Calu3 (cell line): ENCODE measurements at regions not wholly inside any gene's neighbourhood (a gene's known extent, or its start where the extent isn't known, plus 50 kb on each side); places are given as distances from the start of the nearest gene placed in this dataset.

Source experiments
- BruUV-seq: library from RNA; stranded (reverse); fragments of 400-500 nt; replicated peaks from 2 replicates; lab custom pipeline; 2021; lab: Mats Ljungman, UMichigan
- CTCF ChIA-PET: fragments of 300-600 bp; sonication (Branson Sonifier 250); formaldehyde crosslinking; loops from one replicate; lab custom pipeline; 2022; ENCODE audit warnings: antibody characterized with exemption; lab: Charles Lee
- DNase-seq: peaks from one replicate; pipeline ENCODE4 v3.0.0; 2022
- H3K27ac Mint-ChIP-seq: one replicate; pipeline ENCODE4 v1.8.0; 2022; ENCODE audit warnings: mixed read lengths; ENCODE audit not compliant: unreplicated experiment
- H3K27me3 Mint-ChIP-seq: one replicate; pipeline ENCODE4 v1.8.0; 2022; ENCODE audit warnings: mixed read lengths; ENCODE audit not compliant: unreplicated experiment
- H3K36me3 Mint-ChIP-seq: one replicate; pipeline ENCODE4 v1.8.0; 2022; ENCODE audit warnings: mild to moderate bottlenecking, moderate library complexity, mixed read lengths; ENCODE audit not compliant: insufficient read depth, unreplicated experiment
- H3K4me1 Mint-ChIP-seq: one replicate; pipeline ENCODE4 v1.8.0; 2022; ENCODE audit warnings: mild to moderate bottlenecking, low read depth, mixed read lengths; ENCODE audit not compliant: unreplicated experiment
- H3K4me3 Mint-ChIP-seq: one replicate; pipeline ENCODE4 v1.8.0; 2022; ENCODE audit warnings: mild to moderate bottlenecking, low read depth, moderate library complexity, mixed read lengths; ENCODE audit not compliant: unreplicated experiment
- H3K9me3 Mint-ChIP-seq: one replicate; pipeline ENCODE4 v1.8.0; 2022; ENCODE audit warnings: low read depth, mixed read lengths; ENCODE audit not compliant: unreplicated experiment
- intact Hi-C: fragments of 100-400 bp; cut with micrococcal nuclease; formaldehyde crosslinking; loops from one replicate; pipeline ENCODE4 v1.10.0; 2022; ENCODE audit not compliant: unreplicated experiment
- TF ChIP-seq, protein P1 (sequence below): fragments of 200-600 bp; IDR thresholded peaks from one replicate; pipeline ENCODE4 v1.8.0; 2022; ENCODE audit warnings: antibody characterized with exemption; ENCODE audit not compliant: unreplicated experiment

DNA sequence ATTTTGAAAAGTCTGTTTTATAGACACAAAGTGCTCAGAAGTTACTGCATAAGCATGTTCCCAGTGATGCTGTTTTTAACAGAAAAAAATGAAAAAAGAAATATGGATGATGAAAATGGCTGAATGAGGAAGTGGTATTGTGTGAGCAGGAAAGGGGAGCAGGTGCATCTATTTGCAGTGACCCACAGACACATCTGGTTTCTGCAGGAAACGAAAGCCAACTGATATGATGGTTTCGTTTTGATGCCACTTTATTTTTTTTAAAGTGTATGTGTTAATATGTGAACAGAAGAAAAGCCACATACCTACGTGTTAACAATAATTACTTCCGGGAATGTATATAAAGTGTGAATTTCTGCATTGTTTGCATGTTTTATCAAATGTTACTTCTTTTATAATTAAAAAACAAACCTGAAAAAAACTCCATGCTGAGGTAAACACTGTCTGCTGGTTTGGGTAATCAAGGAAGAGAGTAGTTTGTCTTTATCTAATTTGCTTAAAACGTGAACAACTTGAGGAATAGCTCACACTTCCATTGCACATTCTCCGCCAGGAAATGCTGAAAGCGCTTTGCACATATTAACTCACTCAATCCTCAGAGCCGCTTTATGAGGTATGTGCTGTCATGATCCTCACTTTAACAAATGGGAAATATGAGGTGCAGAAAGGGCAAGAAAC is 1335.9 kb downstream of the TBC1D22A start:
- H3K27ac Mint-ChIP-seq, result no peak overlapping the region
- H3K4me3 Mint-ChIP-seq, result no peak overlapping the region
- TF ChIP-seq, protein P1, sequence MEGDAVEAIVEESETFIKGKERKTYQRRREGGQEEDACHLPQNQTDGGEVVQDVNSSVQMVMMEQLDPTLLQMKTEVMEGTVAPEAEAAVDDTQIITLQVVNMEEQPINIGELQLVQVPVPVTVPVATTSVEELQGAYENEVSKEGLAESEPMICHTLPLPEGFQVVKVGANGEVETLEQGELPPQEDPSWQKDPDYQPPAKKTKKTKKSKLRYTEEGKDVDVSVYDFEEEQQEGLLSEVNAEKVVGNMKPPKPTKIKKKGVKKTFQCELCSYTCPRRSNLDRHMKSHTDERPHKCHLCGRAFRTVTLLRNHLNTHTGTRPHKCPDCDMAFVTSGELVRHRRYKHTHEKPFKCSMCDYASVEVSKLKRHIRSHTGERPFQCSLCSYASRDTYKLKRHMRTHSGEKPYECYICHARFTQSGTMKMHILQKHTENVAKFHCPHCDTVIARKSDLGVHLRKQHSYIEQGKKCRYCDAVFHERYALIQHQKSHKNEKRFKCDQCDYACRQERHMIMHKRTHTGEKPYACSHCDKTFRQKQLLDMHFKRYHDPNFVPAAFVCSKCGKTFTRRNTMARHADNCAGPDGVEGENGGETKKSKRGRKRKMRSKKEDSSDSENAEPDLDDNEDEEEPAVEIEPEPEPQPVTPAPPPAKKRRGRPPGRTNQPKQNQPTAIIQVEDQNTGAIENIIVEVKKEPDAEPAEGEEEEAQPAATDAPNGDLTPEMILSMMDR, result no peak
- CTCF ChIA-PET, result no interaction called here
- intact Hi-C loops, result no loop called here
- DNase-seq, result no peak
- H3K9me3 Mint-ChIP-seq, result peaks cover 13% of the 10 kb centered on the region
- no peaks in the 10 kb centered on the region for H3K4me1 Mint-ChIP-seq
- BruUV-seq, result no TSS peak
- H3K27me3 Mint-ChIP-seq, result no peaks in the 10 kb centered on the region
- H3K36me3 Mint-ChIP-seq, result no peaks in the 10 kb centered on the region

DNA sequence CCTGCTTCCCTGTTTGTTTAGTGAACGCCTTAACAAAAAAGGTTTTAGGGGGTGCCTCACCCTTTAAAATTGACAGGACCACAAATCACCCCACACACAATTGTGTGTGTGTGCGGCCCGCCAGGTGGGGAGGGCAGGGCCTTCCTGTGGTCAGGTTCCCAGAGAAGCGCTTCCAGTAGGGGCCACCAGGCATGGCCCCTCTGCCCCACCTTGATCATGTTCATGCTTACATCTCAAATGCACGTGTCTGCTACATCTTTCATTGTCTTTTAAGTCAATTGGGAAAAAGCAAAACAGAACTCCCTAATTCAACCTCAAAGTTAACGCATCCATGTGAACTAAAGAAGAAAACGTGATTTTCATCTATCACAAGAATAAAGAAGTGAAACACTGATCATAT is 1335.3 kb downstream of the TBC1D22A start:
- no TSS peak for BruUV-seq
- H3K27me3 Mint-ChIP-seq, result no peaks in the 10 kb centered on the region
- no peak overlapping the region for H3K27ac Mint-ChIP-seq
- DNase-seq, result no peak
- H3K36me3 Mint-ChIP-seq, result no peaks in the 10 kb centered on the region
- no peak overlapping the region for H3K4me3 Mint-ChIP-seq
- peaks cover 13% of the 10 kb centered on the region for H3K9me3 Mint-ChIP-seq
- CTCF ChIA-PET, result no interaction called here
- intact Hi-C loops, result no loop called here
- TF ChIP-seq, protein P1, result no peak
- no peaks in the 10 kb centered on the region for H3K4me1 Mint-ChIP-seq

GRCh38 chr22:48096851-48097665 is 1334.6 kb downstream of the TBC1D22A start:
- TF ChIP-seq, protein P1, result no peak
- no TSS peak for BruUV-seq
- CTCF ChIA-PET, result no interaction called here
- no peaks in the 10 kb centered on the region for H3K4me1 Mint-ChIP-seq
- H3K9me3 Mint-ChIP-seq, result peaks cover 12% of the 10 kb centered on the region
- intact Hi-C loops, result no loop called here
- H3K4me3 Mint-ChIP-seq, result no peak overlapping the region
- no peaks in the 10 kb centered on the region for H3K36me3 Mint-ChIP-seq
- H3K27ac Mint-ChIP-seq, result no peak overlapping the region
- H3K27me3 Mint-ChIP-seq, result no peaks in the 10 kb centered on the region
- no peak for DNase-seq

DNA sequence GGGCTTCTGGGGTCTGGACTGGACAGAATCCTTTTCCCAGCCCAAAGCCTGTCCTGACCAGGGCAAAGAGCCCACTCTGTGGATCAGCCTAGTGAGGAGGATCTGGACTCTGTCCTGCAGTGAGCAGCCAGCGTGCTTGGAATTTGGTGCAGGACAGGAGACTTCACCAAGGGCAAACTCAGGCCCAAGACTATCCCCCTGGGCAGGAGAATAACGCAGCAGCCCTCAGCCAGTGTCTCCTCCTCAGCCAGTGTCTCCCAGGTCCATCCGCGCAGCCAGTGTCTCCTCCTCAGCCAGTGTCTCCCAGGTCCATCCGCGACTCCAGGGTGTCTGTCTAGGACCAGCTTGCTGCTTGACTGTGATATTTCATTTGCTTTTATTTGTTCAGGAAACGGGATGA is 1334.0 kb downstream of the TBC1D22A start:
- no peaks in the 10 kb centered on the region for H3K36me3 Mint-ChIP-seq
- no peaks in the 10 kb centered on the region for H3K4me1 Mint-ChIP-seq
- intact Hi-C loops, result no loop called here
- no peaks in the 10 kb centered on the region for H3K27me3 Mint-ChIP-seq
- H3K4me3 Mint-ChIP-seq, result no peak overlapping the region
- no peak overlapping the region for H3K27ac Mint-ChIP-seq
- no peak for DNase-seq
- TF ChIP-seq, protein P1, result no peak
- CTCF ChIA-PET, result no interaction called here
- H3K9me3 Mint-ChIP-seq, result peaks cover 10% of the 10 kb centered on the region
- BruUV-seq, result no TSS peak
